ENCODE measurements at regions not wholly inside any gene's neighbourhood (a gene's known extent, or its start where the extent isn't known, plus 50 kb on each side); places are given as distances from the start of the nearest gene placed in this dataset.

- DNase-seq (ENCODE audit: extremely low read depth, low read depth) = no peak
These were observed 331.9 kb downstream of the AJAP1 start for GRCh38 chr1:4986306-4986705.

- no peak for DNase-seq (ENCODE audit: extremely low read depth, low read depth)
These were observed 330.4 kb downstream of the AJAP1 start for GRCh38 chr1:4984841-4985240.

- no peak for DNase-seq (ENCODE audit: extremely low read depth, low read depth)
These were observed 325.8 kb downstream of the AJAP1 start for GRCh38 chr1:4980211-4980610.

GRCh38 chr1:4978660-4979390, 324.4 kb downstream of the AJAP1 start:
- DNase-seq (ENCODE audit: extremely low read depth, low read depth) = no peak

GRCh38 chr1:4977701-4978100, 323.3 kb downstream of the AJAP1 start:
- no peak for DNase-seq (ENCODE audit: extremely low read depth, low read depth)

GRCh38 chr1:4976859-4977440, 322.5 kb downstream of the AJAP1 start:
- no peak for DNase-seq (ENCODE audit: extremely low read depth, low read depth)

- DNase-seq (ENCODE audit: extremely low read depth, low read depth) = no peak
These were observed 321.4 kb downstream of the AJAP1 start for GRCh38 chr1:4975856-4976255.

GRCh38 chr1:4974981-4975685, 320.7 kb downstream of the AJAP1 start:
- DNase-seq (ENCODE audit: extremely low read depth, low read depth) = no peak

GRCh38 chr1:4973341-4973740, 318.9 kb downstream of the AJAP1 start:
- no peak for DNase-seq (ENCODE audit: extremely low read depth, low read depth)

- no peak for DNase-seq (ENCODE audit: extremely low read depth, low read depth)
These were observed 318.4 kb downstream of the AJAP1 start for GRCh38 chr1:4972761-4973320.

GRCh38 chr1:4971666-4972065, 317.3 kb downstream of the AJAP1 start:
- no peak for DNase-seq (ENCODE audit: extremely low read depth, low read depth)

GRCh38 chr1:4970532-4970931, 316.1 kb downstream of the AJAP1 start:
- no peak for DNase-seq (ENCODE audit: extremely low read depth, low read depth)

- no peak for DNase-seq (ENCODE audit: extremely low read depth, low read depth)
These were observed 315.2 kb downstream of the AJAP1 start for GRCh38 chr1:4969556-4970129.

- DNase-seq (ENCODE audit: extremely low read depth, low read depth) = no peak
These were observed 311.1 kb downstream of the AJAP1 start for GRCh38 chr1:4965346-4966075.

GRCh38 chr1:4964634-4965345, 310.4 kb downstream of the AJAP1 start:
- DNase-seq (ENCODE audit: extremely low read depth, low read depth) = no peak

GRCh38 chr1:4963251-4963650, 308.8 kb downstream of the AJAP1 start:
- no peak for DNase-seq (ENCODE audit: extremely low read depth, low read depth)

GRCh38 chr1:4962836-4963235, 308.4 kb downstream of the AJAP1 start:
- DNase-seq (ENCODE audit: extremely low read depth, low read depth) = no peak

- no peak for DNase-seq (ENCODE audit: extremely low read depth, low read depth)
These were observed 307.7 kb downstream of the AJAP1 start for GRCh38 chr1:4961935-4962645.

- DNase-seq (ENCODE audit: extremely low read depth, low read depth) = no peak
These were observed 306.5 kb downstream of the AJAP1 start for GRCh38 chr1:4960782-4961475.
